Activated naive CD4-positive, alpha-beta T cell treated with anti-CD3 and anti-CD28 coated beads, Interleukin-2, amount 50 U/mL, for 24 hours (primary cell): ENCODE measurements at regions not wholly inside any gene's neighbourhood (a gene's known extent, or its start where the extent isn't known, plus 50 kb on each side); places are given as distances from the start of the nearest gene placed in this dataset.
A peak's percentile ranks its signal among the peaks of the same experiment; 100 is the strongest.

Source experiments
- H3K27ac Mint-ChIP-seq: one replicate; pipeline ENCODE4 v1.8.0; 2021; ENCODE audit warnings: mild to moderate bottlenecking, mixed read lengths
- H3K27me3 Mint-ChIP-seq: one replicate; pipeline ENCODE4 v1.8.0; 2021; ENCODE audit warnings: mixed read lengths
- H3K36me3 Mint-ChIP-seq: one replicate; pipeline ENCODE4 v1.8.0; 2021; ENCODE audit warnings: mixed read lengths
- H3K4me1 Mint-ChIP-seq: one replicate; pipeline ENCODE4 v1.8.0; 2021; ENCODE audit warnings: mixed read lengths
- H3K4me3 Mint-ChIP-seq: one replicate; pipeline ENCODE4 v1.8.0; 2021; ENCODE audit warnings: mild to moderate bottlenecking, mixed read lengths
- H3K9me3 Mint-ChIP-seq: one replicate; pipeline ENCODE4 v1.8.0; 2021; ENCODE audit warnings: mixed read lengths

GRCh38 chr6:45772886-45773495 lies 242.7 kb downstream of the CLIC5 start:
- Mint-ChIP-seq H3K36me3 (no peaks in the 10 kb centered on the region), H3K9me3 (no peaks in the 10 kb centered on the region), H3K27ac (no peak overlapping the region), H3K4me3 (no peak overlapping the region), H3K4me1 (no peaks in the 10 kb centered on the region), H3K27me3 (peaks cover 8% of the 10 kb centered on the region)

GRCh38 chr6:45772051-45772450 lies 243.6 kb downstream of the CLIC5 start:
- Mint-ChIP-seq H3K4me1 (no peaks in the 10 kb centered on the region), H3K27ac (no peak overlapping the region), H3K36me3 (peaks cover 1% of the 10 kb centered on the region), H3K9me3 (peaks cover 4% of the 10 kb centered on the region), H3K4me3 (no peak overlapping the region), H3K27me3 (peaks cover 8% of the 10 kb centered on the region)

GRCh38 chr6:45763281-45763680 lies 252.4 kb downstream of the CLIC5 start:
- no peak overlapping the region for H3K4me3 Mint-ChIP-seq
- H3K36me3 Mint-ChIP-seq = peaks cover 7% of the 10 kb centered on the region
- peaks cover 23% of the 10 kb centered on the region for H3K9me3 Mint-ChIP-seq
- H3K4me1 Mint-ChIP-seq = no peaks in the 10 kb centered on the region
- no peak overlapping the region for H3K27ac Mint-ChIP-seq
- H3K27me3 Mint-ChIP-seq = peaks cover 10% of the 10 kb centered on the region

- H3K27ac Mint-ChIP-seq = no peak overlapping the region
- H3K9me3 Mint-ChIP-seq = peaks cover 8% of the 10 kb centered on the region
- peaks cover 2% of the 10 kb centered on the region for H3K36me3 Mint-ChIP-seq
- peaks cover 10% of the 10 kb centered on the region for H3K27me3 Mint-ChIP-seq
- no peaks in the 10 kb centered on the region for H3K4me1 Mint-ChIP-seq
- H3K4me3 Mint-ChIP-seq = no peak overlapping the region
Observed at GRCh38 chr6:45759472-45759810, 256.2 kb downstream of the CLIC5 start.

- no peaks in the 10 kb centered on the region for H3K4me1 Mint-ChIP-seq
- H3K36me3 Mint-ChIP-seq = peaks cover 2% of the 10 kb centered on the region
- peaks cover 10% of the 10 kb centered on the region for H3K27me3 Mint-ChIP-seq
- peaks cover 8% of the 10 kb centered on the region for H3K9me3 Mint-ChIP-seq
- H3K27ac Mint-ChIP-seq = no peak overlapping the region
- no peak overlapping the region for H3K4me3 Mint-ChIP-seq
Observed at GRCh38 chr6:45758787-45759471, 256.7 kb downstream of the CLIC5 start.

GRCh38 chr6:45757443-45758130 lies 258.1 kb downstream of the CLIC5 start:
- Mint-ChIP-seq H3K9me3 (peaks cover under 1% of the 10 kb centered on the region), H3K4me3 (no peak overlapping the region), H3K27me3 (peaks cover 8% of the 10 kb centered on the region), H3K36me3 (no peaks in the 10 kb centered on the region), H3K27ac (no peak overlapping the region), H3K4me1 (no peaks in the 10 kb centered on the region)

GRCh38 chr6:45756606-45757005 lies 259.1 kb downstream of the CLIC5 start:
- Mint-ChIP-seq H3K9me3 (no peaks in the 10 kb centered on the region), H3K4me1 (no peaks in the 10 kb centered on the region), H3K36me3 (no peaks in the 10 kb centered on the region), H3K4me3 (no peak overlapping the region), H3K27ac (no peak overlapping the region), H3K27me3 (peaks cover 3% of the 10 kb centered on the region)

- H3K27ac Mint-ChIP-seq = no peak overlapping the region
- H3K4me1 Mint-ChIP-seq = no peaks in the 10 kb centered on the region
- H3K27me3 Mint-ChIP-seq = peaks cover 3% of the 10 kb centered on the region
- H3K4me3 Mint-ChIP-seq = no peak overlapping the region
- no peaks in the 10 kb centered on the region for H3K36me3 Mint-ChIP-seq
- no peaks in the 10 kb centered on the region for H3K9me3 Mint-ChIP-seq
Observed at GRCh38 chr6:45754432-45754831, 261.2 kb downstream of the CLIC5 start.

- peaks cover 6% of the 10 kb centered on the region for H3K4me1 Mint-ChIP-seq
- peaks cover 16% of the 10 kb centered on the region for H3K9me3 Mint-ChIP-seq
- no peaks in the 10 kb centered on the region for H3K36me3 Mint-ChIP-seq
- H3K27ac Mint-ChIP-seq = no peak overlapping the region
- H3K27me3 Mint-ChIP-seq = peaks cover 2% of the 10 kb centered on the region
- no peak overlapping the region for H3K4me3 Mint-ChIP-seq
Observed at GRCh38 chr6:45746046-45746445, 269.6 kb downstream of the CLIC5 start.

- Mint-ChIP-seq H3K4me3 (no peak overlapping the region), H3K36me3 (no peaks in the 10 kb centered on the region), H3K27ac (no peak overlapping the region), H3K9me3 (peaks cover 11% of the 10 kb centered on the region), H3K27me3 (no peaks in the 10 kb centered on the region), H3K4me1 (peaks cover 8% of the 10 kb centered on the region)
Observed at GRCh38 chr6:45743028-45743615, 272.5 kb downstream of the CLIC5 start.

- Mint-ChIP-seq H3K36me3 (no peaks in the 10 kb centered on the region), H3K4me3 (no peak overlapping the region), H3K9me3 (peaks cover 8% of the 10 kb centered on the region), H3K27me3 (no peaks in the 10 kb centered on the region), H3K4me1 (peaks cover 14% of the 10 kb centered on the region), H3K27ac (no peak overlapping the region)
Observed at GRCh38 chr6:45742591-45742990, 273.1 kb downstream of the CLIC5 start.

GRCh38 chr6:45741437-45742171 lies 274.1 kb downstream of the CLIC5 start:
- Mint-ChIP-seq H3K36me3 (no peaks in the 10 kb centered on the region), H3K9me3 (no peaks in the 10 kb centered on the region), H3K4me3 (no peak overlapping the region), H3K4me1 (peaks cover 23% of the 10 kb centered on the region), H3K27me3 (no peaks in the 10 kb centered on the region), H3K27ac (no peak overlapping the region)

- Mint-ChIP-seq H3K36me3 (no peaks in the 10 kb centered on the region), H3K4me1 (peaks cover 27% of the 10 kb centered on the region), H3K27ac (no peak overlapping the region), H3K27me3 (no peaks in the 10 kb centered on the region), H3K4me3 (no peak overlapping the region), H3K9me3 (no peaks in the 10 kb centered on the region)
Observed at GRCh38 chr6:45739058-45739457, 276.6 kb downstream of the CLIC5 start.

- H3K36me3 Mint-ChIP-seq = no peaks in the 10 kb centered on the region
- H3K9me3 Mint-ChIP-seq = no peaks in the 10 kb centered on the region
- H3K4me1 Mint-ChIP-seq = peaks cover 27% of the 10 kb centered on the region
- no peaks in the 10 kb centered on the region for H3K27me3 Mint-ChIP-seq
- peak overlapping the region; percentile 66 for H3K27ac Mint-ChIP-seq
- H3K4me3 Mint-ChIP-seq = peak overlapping the region; percentile 52
Observed at GRCh38 chr6:45738057-45738455, 277.6 kb downstream of the CLIC5 start.

- peak overlapping the region; percentile 66 for H3K27ac Mint-ChIP-seq
- peaks cover 27% of the 10 kb centered on the region for H3K4me1 Mint-ChIP-seq
- H3K36me3 Mint-ChIP-seq = no peaks in the 10 kb centered on the region
- H3K27me3 Mint-ChIP-seq = no peaks in the 10 kb centered on the region
- H3K4me3 Mint-ChIP-seq = peak overlapping the region; percentile 52
- H3K9me3 Mint-ChIP-seq = no peaks in the 10 kb centered on the region
Observed at GRCh38 chr6:45737331-45738056, 278.2 kb downstream of the CLIC5 start.
